Mucosa of rectum (tissue), 2 donors: ENCODE measurements at regions not wholly inside any gene's neighbourhood (a gene's known extent, or its start where the extent isn't known, plus 50 kb on each side); places are given as distances from the start of the nearest gene placed in this dataset.
"Not testable (repeated sequence)": the region's sequence is repeated elsewhere in the genome, so short reads cannot be mapped to it uniquely, and the experiment has no call there.

ENCODE experiments used
- H3K27ac ChIP-seq, 2 donors: one replicate each; pipeline ENCODE4 v1.7.0; 2013; ENCODE audit warnings: inconsistent platforms in 2 of 2, low read depth in 2 of 2, low read length in 2 of 2
- H3K27me3 ChIP-seq, 2 donors: one replicate each; pipeline ENCODE4 v1.7.0; 2013; ENCODE audit warnings: low read length in 2 of 2; ENCODE audit not compliant: control insufficient read depth in 2 of 2, insufficient read depth in 2 of 2
- H3K36me3 ChIP-seq, 2 donors: one replicate each; pipeline ENCODE4 v1.7.0; 2013; ENCODE audit warnings: low read length in 2 of 2; ENCODE audit not compliant: control insufficient read depth in 2 of 2, insufficient read depth in 2 of 2
- H3K4me1 ChIP-seq, 2 donors: one replicate each; pipeline ENCODE4 v1.7.0; 2013; ENCODE audit warnings: low read length in 2 of 2, mild to moderate bottlenecking in 1 of 2; ENCODE audit not compliant: control insufficient read depth in 2 of 2, insufficient read depth in 2 of 2
- H3K4me3 ChIP-seq, 2 donors: one replicate each; pipeline ENCODE4 v1.7.0; 2013; ENCODE audit warnings: low read length in 2 of 2
- H3K9ac ChIP-seq, 2 donors: one replicate each; pipeline ENCODE4 v1.7.0; 2013; ENCODE audit warnings: low read length in 2 of 2, low read depth in 1 of 2, mild to moderate bottlenecking in 1 of 2
- H3K9me3 ChIP-seq, 2 donors: one replicate each; pipeline ENCODE4 v1.7.0; 2013; ENCODE audit warnings: low read length in 2 of 2; ENCODE audit not compliant: control insufficient read depth in 2 of 2
- donor health status: healthy.
- donor health status: Normal muscosa, but diverticular disease.

DNA sequence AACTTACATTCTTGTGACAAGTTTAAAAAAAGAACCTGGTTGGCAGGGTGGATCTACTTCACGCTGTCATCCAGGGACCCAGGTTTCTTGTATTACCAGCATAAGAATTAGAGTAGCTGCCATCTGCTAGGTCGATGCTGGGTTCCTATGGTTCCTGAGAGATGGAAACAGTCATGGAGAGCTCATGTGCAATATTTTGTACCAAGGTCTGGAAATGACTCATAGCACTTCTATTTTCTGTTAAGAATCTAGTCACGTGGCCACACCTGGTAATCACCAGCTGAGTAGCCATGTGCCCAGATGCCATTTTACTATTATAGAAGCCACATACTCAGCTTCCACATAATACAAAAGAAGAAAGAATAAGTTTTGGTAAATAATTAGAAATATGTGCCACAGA lies 171.3 kb downstream of the CD83 start:
- Histone ChIP-seq H3K36me3 (no peaks in the 10 kb centered on the region), H3K9me3 (no peaks in the 10 kb centered on the region), H3K27ac (no peak overlapping the region)

DNA sequence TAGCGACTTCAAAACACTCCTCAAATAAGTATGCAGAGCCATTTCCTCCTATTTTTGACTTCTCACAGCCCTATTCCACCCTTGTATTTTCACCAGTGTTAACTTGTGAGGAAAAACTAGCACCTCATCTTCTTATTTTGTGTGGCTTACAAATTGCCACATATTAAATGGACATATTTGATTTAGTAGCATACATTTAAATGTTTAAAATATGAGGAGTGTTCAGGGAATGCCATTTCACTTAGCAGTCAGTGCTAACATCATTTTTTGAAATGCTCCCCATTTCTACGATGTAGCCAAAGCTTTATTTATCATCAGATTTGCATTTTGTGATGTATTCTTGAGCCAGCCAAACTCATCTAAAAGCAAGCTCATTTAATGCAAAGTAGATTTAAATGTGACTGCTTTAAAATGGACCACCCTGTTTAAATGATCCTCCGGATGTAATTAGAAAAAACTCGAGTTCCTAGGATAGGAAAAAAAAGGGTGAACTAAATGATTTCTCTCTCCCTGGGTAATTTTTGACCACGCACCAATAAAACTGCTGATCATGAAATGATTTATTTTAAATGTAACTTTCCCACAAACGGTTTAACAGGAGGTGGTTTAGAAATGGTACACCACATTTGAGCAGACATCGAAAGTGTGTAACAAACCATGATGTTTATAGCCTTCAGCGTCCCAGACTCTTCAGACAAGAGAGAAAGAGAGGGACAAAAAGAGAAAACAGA lies 172.6 kb downstream of the CD83 start:
- H3K9ac ChIP-seq = no peak overlapping the region
- H3K27me3 ChIP-seq = no peaks in the 10 kb centered on the region
- H3K4me1 ChIP-seq = peaks cover 0 to 3% of the 10 kb centered on the region in 2 donors
- no peaks in the 10 kb centered on the region for H3K36me3 ChIP-seq
- no peaks in the 10 kb centered on the region for H3K9me3 ChIP-seq
- no peak overlapping the region for H3K27ac ChIP-seq
- no peak overlapping the region for H3K4me3 ChIP-seq

More for the DNA sequence above, 171.3 kb downstream of the CD83 start:
- no peak overlapping the region for H3K9ac ChIP-seq
- peaks cover 0 to 3% of the 10 kb centered on the region in 2 donors for H3K4me1 ChIP-seq
- H3K4me3 ChIP-seq = no peak overlapping the region
- no peaks in the 10 kb centered on the region for H3K27me3 ChIP-seq

DNA sequence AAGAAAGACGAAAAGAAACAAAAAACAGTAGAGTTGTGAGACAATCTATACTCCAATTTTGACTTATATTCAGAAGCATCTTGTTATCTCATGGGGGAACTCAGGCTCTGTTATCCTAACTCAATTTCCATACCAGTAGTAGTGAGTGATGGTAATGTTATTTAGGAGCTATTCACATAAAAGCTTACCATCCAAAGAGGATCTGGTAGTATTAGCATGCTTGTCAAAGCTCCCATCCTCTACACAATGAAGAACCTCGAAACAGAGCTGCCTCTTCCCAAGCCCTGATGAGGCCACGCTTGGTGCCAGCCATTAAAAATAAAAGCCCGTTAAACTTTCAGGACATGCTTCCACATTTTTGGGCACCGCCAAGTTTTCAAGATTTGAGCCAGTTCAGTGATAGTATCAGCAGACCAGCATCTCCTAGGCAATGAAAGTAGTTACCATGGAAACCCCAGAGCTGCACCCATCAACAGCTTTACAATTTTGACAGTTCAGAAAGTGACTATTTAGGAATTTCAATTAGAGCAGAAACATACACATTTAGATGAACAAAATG lies 173.3 kb downstream of the CD83 start:
- Histone ChIP-seq H3K27ac (no peak overlapping the region), H3K4me3 (no peak overlapping the region), H3K9me3 (no peaks in the 10 kb centered on the region), H3K36me3 (no peaks in the 10 kb centered on the region), H3K27me3 (no peaks in the 10 kb centered on the region), H3K9ac (no peak overlapping the region), H3K4me1 (peaks cover 0 to 3% of the 10 kb centered on the region in 2 donors)

DNA sequence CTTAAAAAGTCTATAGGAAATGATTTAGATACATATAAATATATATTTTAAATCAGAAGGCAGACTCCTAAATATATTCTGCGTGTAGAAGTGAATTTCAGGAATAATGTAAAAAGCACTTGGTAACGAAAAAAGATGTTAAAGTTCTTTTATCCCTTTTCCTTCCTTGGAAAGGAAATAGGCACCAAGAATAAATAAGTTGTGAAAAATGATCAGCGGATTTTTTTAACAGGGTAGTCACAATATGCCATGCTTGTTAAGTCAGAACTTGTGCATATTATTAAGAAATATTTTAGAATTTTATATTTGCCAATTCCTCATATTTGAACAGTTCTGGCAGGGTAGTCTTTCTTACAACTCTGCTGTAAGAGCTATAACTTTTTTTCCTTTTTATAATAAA lies 173.8 kb downstream of the CD83 start:
- H3K4me3 ChIP-seq = no peak overlapping the region
- H3K9me3 ChIP-seq = no peaks in the 10 kb centered on the region
- no peak overlapping the region for H3K27ac ChIP-seq
- H3K36me3 ChIP-seq = no peaks in the 10 kb centered on the region
- peaks cover 0 to 3% of the 10 kb centered on the region in 2 donors for H3K4me1 ChIP-seq
- H3K27me3 ChIP-seq = no peaks in the 10 kb centered on the region
- no peak overlapping the region for H3K9ac ChIP-seq

DNA sequence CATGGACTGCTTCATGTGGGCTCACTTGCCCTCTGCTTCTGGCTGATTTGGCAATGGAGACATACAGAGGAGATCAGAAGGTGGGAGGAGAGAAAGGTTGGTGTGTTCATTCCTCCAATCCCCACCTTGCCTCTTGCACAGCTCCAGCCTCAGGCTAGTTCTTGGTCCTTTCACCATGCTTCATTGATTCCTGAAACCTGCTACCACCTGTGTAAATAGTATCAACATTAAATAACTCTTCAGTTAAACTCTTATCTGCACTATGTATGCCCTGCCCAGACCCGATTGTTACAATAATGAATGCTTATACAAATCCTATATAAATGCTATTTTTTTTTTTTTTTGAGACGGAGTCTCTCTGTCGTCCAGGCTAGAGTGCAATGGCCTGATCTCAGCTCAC lies 174.5 kb downstream of the CD83 start:
- no peak overlapping the region for H3K27ac ChIP-seq
- no peak overlapping the region for H3K9ac ChIP-seq
- H3K4me3 ChIP-seq = no peak overlapping the region
- H3K36me3 ChIP-seq = no peaks in the 10 kb centered on the region
- no peaks in the 10 kb centered on the region for H3K9me3 ChIP-seq
- H3K4me1 ChIP-seq = peaks cover 0 to 3% of the 10 kb centered on the region in 2 donors
- H3K27me3 ChIP-seq = no peaks in the 10 kb centered on the region

DNA sequence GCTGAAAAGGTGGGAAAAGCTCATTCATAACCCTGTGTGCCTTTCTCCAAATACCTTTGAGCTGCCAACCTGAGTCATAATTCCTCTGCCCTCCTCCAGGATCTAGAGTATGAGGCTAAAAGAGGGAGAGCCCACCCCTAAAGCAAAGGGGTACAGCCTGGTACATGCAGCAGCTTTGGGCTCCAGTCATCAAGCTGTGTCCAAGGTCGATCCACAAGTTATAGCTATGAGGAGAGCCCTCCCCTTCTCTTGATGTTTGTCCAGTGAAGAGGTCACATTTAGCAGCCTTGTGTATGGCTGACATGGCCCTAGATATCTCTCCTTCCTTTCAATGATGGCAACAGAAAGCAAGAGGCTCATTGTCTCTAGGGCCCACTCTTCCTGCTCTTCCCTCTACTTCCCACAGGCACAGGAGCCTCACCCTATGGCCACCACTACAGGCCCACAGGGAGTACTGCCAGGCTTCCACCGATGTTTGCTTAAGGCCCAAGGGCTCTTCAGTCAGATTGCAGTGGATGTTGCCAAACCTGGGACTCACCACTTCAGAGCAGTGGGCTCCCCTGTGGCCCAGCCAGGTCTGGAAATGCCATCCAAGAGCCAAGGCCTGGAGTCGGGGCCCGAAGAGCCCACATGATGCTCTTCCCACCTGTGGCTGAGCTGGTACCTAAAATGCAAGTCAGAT lies 176.8 kb downstream of the CD83 start:
- H3K9me3 ChIP-seq = no peaks in the 10 kb centered on the region
- H3K27me3 ChIP-seq = no peaks in the 10 kb centered on the region
- H3K27ac ChIP-seq = no peak overlapping the region
- H3K4me3 ChIP-seq = no peak overlapping the region
- no peaks in the 10 kb centered on the region for H3K36me3 ChIP-seq
- H3K9ac ChIP-seq = no peak overlapping the region
- peaks cover 0 to 3% of the 10 kb centered on the region in 2 donors for H3K4me1 ChIP-seq

DNA sequence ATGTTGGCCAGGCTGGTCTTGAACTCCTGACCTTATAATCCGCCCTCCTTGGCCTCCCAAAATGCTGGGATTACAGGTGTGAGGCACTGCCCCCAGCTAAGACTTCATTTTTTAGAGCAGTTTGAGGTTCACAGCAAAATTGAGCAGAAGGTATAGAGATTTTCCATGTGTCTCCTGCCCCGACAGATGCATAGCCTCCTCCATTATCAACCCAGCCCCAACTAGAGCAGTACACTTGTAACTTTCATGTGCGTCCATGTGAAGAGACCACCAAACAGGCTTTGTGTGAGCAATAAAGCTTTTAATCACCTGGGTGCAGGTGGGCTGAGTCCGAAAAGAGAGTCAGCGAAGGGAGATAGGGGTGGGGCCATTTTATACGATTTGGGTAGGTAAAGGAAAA lies 179.1 kb downstream of the CD83 start:
- not testable (repeated sequence) for H3K36me3 ChIP-seq, H3K9me3 ChIP-seq, H3K4me3 ChIP-seq, H3K9ac ChIP-seq, H3K27me3 ChIP-seq, H3K27ac ChIP-seq, H3K4me1 ChIP-seq

DNA sequence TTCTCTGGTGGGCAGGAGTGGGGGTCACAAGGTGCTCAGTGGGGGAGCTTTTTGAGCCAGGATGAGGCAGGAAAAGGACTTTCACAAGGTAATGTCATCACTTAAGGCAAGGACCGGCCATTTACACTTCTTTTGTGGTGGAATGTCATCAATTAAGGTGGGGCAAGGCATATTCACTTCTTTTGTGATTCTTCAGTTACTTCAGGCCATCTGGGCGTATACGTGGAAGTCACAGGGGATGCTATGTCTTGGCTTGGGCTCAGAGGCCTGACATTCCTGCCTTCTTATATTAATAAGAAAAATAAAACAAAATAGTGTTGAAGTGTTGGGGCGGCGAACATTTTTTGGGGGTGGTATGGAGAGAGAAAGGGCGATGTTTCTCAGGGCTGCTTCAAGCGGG lies 179.5 kb downstream of the CD83 start:
- H3K36me3 ChIP-seq, H3K9ac ChIP-seq, H3K9me3 ChIP-seq, H3K4me1 ChIP-seq, H3K27me3 ChIP-seq, H3K27ac ChIP-seq, H3K4me3 ChIP-seq: not testable (repeated sequence)

DNA sequence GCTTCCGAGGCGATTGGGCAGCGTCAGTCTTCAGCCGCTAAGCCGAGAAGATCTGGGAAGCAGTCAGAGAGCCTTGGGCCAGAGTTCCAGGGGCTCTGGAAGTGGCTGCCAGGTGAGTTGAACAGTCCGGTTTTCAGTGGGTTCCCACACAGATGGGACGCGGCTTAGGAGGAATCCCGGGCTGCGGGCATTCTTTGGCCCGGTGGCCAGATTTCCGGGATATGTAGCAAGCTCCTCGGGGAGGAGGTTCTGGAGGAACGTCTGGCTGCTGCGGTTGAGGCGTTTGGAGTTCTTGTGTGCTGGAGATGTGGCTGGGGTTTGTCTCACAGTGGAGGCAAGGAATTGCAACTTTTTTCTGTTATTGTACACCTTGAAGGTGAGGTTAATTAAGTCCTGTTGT lies 182.6 kb downstream of the CD83 start:
- H3K9me3 ChIP-seq, H3K9ac ChIP-seq, H3K36me3 ChIP-seq, H3K27me3 ChIP-seq, H3K4me1 ChIP-seq, H3K27ac ChIP-seq, H3K4me3 ChIP-seq: not testable (repeated sequence)

DNA sequence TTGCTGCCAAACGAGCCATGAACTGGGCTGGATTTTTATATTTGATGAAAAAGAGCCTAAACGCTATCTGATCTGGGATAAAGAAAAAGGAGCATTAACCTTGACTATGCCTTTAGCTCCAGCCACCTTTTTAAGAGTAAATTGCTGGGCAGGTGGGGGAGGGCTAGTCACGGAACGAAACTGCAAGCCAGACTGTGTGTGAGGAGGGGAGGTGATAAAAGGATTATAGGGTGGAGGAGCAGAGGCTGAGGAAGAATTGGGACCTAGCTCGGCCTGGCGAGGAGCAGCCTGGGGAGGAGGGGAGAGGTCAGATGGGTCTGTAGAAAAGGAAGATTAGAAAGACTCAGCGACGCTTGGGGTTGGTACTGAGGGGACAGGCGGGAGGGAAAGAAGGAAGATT lies 183.1 kb downstream of the CD83 start:
- not testable (repeated sequence) for H3K36me3 ChIP-seq, H3K9ac ChIP-seq, H3K4me1 ChIP-seq, H3K27ac ChIP-seq, H3K9me3 ChIP-seq, H3K4me3 ChIP-seq, H3K27me3 ChIP-seq
